GM21367 (cell line): ENCODE measurements at regions not wholly inside any gene's neighbourhood (a gene's known extent, or its start where the extent isn't known, plus 50 kb on each side); places are given as distances from the start of the nearest gene placed in this dataset.

Experiments used
- ATAC-seq: cut with Tn5 transposase; IDR thresholded peaks from one replicate; pipeline ENCODE4 v1.9.1; 2021; ENCODE audit not compliant: unreplicated experiment

- ATAC-seq: no peak
These were observed 250.2 kb downstream of the AASDHPPT start for GRCh38 chr11:106327637-106328036.

- ATAC-seq: no peak
These were observed 252.0 kb downstream of the AASDHPPT start for GRCh38 chr11:106329273-106330018.

- no peak for ATAC-seq
These were observed 253.7 kb downstream of the AASDHPPT start for GRCh38 chr11:106331176-106331575.

- no peak for ATAC-seq
These were observed 256.2 kb downstream of the AASDHPPT start for GRCh38 chr11:106333678-106334077.

DNA sequence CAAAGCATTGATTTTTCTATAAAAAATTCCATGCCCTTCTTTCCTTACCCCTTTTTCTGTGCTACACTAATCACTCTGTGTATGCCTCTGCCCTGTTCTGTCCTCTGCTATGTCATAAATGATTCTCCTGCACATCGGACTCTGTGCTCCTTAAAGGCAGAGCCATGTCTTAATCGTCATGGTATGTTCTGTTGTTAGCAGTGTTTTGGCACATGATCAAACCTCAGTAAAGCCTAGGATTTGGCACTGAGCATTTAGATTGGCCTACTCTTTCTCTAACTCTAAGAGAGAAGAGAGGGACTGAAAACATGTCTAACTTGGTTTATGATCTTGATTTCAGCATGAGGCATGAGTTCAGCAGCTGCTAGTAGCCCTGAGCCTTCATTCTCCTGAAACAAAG, 266.9 kb downstream of the AASDHPPT start:
- ATAC-seq: no peak

- no peak for ATAC-seq
These were observed 267.5 kb downstream of the AASDHPPT start for GRCh38 chr11:106344966-106345365.

GRCh38 chr11:106353031-106353430, 275.6 kb downstream of the AASDHPPT start:
- no peak for ATAC-seq

DNA sequence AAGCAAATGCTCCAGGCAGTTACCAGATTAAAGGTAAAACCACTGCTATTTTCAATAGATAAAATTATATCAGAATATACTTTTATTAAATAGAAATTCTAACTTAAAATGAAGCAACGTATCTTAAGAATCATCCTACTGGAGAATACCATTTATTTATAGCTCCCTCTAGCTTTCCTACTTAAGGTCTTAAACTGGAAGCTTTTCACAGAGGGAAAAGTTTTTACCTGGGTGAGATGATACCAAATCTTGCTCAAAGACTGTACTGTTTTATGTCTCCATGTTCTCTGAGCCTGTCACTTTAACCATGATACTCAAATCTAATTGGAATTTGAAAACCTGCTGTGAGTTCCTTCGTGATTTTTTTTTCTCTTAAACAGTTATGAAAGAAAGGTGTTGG, 291.8 kb downstream of the AASDHPPT start:
- ATAC-seq: no peak

DNA sequence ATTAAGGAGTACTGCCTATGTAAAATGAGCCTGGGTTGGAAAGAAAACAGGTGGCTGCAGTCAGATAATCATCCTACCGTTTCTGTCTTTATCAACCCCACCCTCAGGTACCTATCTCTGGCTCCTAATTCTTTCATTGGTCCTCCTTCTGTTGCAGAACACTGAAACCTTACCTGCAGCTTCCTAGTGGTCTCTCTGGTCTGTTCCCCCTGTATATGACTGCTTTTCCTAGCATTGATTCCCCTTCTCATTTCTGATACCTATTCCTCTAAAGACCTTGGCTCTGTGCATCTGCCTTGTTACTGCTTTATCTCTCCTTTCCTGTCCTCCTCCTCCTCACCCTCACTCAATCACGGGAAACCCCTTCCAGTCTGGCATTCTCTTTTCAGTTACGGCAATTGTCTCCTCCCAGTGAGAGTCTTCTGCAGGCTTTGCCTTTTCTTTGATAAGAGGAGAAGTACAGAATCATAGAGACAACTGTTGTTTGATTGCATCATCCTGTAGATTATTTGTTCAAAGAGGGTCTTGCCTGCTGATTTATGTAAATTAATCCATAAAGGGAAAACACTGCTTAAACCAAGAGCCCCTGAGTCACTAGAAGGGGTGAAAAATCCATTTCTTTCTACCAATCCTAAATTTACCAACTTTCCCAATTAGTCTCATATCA, 301.2 kb downstream of the AASDHPPT start:
- no peak for ATAC-seq

DNA sequence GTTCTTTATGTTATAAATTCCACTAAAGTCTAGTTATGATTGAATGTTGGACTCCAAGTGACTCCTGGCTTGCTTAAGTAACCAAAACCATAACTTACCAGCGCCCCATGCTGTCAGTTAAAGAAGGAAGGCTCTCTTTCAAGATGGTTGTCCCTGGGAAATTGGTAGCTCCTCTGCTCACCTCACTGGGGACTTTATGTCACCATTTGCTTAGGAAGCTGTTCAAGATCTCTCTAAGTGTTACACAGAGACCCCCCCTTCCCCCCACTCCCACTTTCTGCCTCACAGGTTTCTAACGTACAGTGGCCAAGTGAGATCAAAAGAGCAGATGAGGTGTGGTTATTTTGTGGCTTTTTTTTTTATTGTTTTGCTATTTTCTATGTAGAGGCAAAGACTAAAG, 301.8 kb downstream of the AASDHPPT start:
- ATAC-seq: no peak

- no peak for ATAC-seq
These were observed 302.2 kb downstream of the AASDHPPT start for GRCh38 chr11:106379712-106380111.

DNA sequence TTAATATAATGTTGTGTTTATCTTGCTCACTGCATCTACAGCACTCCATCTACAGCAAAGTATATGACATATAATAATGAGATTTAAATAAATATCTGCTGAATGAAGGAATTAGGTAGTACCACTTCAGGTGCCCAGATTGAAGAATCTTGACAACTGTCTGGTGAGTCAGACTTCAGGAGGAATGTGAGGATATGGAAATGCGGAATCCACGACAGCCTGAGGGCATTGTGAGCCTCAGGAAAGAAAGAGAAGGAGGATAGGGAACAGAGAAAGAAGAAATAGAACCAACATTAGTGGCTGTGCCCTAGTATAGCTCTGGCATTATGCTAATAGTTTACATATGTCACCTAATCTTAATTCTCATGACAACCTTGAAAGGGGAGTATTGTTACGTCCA, 304.4 kb downstream of the AASDHPPT start:
- ATAC-seq: no peak

- ATAC-seq: no peak
These were observed 307.0 kb downstream of the AASDHPPT start for GRCh38 chr11:106384429-106384828.

DNA sequence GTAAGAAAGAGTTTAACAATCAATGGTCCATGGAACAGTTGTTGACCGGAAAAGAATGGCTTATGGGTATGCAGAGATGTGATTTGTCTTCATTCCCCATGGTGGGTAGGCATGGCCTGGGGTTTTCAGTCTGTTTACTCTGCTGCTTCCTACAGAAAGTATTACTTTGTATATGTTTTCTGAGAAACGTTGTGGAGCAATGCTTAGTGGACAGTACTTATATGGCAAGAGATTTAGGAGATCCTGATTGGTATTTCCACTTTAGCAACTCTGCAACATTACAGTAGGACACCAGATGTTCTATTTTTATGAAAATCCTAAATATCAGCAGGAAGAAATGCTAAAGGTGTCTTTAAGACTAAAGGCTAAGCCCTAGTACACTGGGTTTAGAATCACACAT, 309.1 kb downstream of the AASDHPPT start:
- ATAC-seq: no peak

DNA sequence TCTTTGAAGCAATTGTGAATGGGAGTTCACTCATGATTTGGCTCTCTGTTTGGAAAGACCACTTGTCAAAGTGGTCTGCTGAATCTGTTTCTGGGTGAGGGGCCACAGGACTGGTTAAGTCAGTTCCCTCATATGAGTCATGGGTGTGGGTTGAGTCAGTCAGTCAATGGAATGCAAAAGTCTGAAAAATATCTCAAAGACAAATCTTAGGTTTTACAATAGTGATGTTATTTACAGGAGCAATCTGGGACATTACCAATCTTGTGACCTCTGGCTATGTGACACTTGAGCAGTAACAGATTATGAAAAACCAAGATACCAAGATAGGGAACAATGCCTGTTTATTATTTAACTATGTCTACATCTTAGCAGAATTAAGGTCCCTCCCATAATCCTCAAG, 311.6 kb downstream of the AASDHPPT start:
- no peak for ATAC-seq

- ATAC-seq: no peak
These were observed 312.6 kb downstream of the AASDHPPT start for GRCh38 chr11:106390078-106390477.

DNA sequence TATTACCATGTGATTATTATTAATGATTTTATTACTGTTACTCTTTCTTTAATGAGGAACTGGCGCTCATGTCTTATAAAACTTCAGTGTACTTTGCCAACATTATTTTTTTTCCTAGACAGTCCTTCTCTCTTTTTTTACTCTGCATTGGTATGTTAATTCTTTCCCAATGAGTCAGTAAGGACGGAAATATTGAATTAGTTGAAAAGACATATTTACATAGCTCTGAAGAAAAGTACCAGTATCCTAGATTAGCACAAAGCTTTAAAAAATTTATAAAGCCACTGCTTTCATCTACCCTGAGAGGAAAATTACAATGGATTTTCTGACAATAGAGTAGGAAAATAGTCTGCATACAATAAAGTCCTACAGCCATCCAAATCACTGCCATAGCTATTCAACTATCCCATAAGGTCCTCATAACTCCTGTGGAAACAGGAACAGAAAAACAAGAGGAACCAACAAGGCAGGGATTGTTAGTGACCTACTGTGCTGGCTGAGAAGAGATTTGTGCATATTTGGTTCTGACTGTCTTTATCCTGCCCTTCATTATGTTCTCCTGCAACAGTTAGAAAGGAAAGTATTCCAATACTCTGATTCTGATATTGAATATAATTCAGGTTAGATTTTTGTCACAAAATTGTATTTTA, 314.4 kb downstream of the AASDHPPT start:
- no peak for ATAC-seq

- ATAC-seq: no peak
These were observed 318.4 kb downstream of the AASDHPPT start for GRCh38 chr11:106395716-106396349.

GRCh38 chr11:106397787-106398501, 320.5 kb downstream of the AASDHPPT start:
- ATAC-seq: no peak

DNA sequence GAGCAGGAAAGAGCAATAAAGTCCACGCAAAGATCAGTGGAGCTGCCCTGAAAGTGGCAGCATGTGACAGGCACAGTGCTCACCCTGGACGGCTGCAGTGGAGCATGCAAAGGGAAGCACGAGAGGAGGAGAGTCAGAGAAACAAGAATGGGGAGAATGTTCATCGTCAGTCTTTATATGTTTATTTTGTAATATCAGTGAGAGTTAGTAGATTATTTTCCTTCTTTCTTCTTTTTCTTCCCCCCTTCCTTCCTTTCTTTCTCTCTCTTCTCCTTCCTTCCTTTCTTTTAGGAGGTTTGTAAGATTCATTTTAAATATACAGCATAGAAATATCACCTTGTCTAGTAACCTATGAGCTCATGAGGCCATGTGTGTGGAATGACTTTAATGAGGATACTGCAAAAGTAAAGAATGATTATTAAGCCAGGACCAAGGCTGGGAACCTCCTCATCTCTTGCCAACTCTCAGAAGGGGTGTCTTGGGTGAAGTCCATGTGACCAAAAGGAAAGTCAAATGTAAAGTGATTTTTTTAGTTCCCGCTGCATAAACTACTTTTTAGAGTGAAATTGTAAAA, 321.1 kb downstream of the AASDHPPT start:
- no peak for ATAC-seq

DNA sequence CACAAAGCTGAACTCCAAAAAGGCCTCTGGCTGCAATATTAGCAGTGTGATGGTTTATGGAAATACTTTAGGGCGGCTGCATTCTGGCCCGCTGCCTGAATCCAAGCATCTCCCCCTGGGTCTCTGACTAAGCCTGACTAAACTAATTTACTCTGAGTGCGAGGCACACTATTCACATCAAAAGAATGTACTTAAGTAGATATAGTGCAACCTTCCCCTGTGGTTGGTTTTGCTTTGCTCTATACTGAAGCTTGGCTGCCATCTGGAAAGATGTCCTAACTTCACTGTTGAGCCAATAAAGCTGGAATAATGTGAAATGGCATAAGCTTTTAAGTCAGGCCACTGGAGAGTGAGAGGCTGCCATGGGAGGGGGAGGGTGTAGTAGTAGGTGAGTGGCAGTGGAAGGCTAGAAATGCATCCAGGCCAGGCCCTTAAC, 321.6 kb downstream of the AASDHPPT start:
- no peak for ATAC-seq
